ENCODE measurements at regions not wholly inside any gene's neighbourhood (a gene's known extent, or its start where the extent isn't known, plus 50 kb on each side); places are given as distances from the start of the nearest gene placed in this dataset.

DNA sequence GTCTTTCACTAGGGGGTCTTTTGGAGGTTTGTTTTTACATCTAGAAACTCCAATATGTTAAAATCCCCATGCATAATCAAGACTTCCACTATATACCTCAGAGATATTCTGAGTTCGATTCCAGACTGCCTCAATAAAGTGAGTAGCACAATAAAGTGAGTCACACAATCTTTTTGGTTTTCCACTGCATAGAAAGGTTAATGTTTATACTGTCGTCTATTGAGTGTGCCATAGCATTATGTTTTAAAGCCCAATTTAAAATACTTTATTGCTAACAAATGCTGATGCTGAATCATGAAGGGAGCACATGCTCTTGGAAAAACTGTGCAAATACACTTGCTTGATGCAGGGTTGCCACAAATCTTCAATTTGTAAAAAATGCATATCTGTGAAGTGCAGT lies 227.5 kb upstream of the ZFHX3 start:
- no peak for DNase-seq
- TF ChIP-seq MAX (IDR thresholded peaks at IDR 0.05; ENCODE audit: low read depth) = no peak
- no peak for TF ChIP-seq ZBTB33 (IDR thresholded peaks at IDR 0.05; ENCODE audit: borderline replicate concordance, low read depth)
- no peak for TF ChIP-seq NRF1 (IDR thresholded peaks at IDR 0.05; ENCODE audit: low read depth, low read length)
- no peak for TF ChIP-seq GABPA (IDR thresholded peaks at IDR 0.05; ENCODE audit: low read depth)
- TF ChIP-seq RCOR1 (IDR thresholded peaks at IDR 0.05; ENCODE audit: low read length) = no peak
- no peak for TF ChIP-seq CHD2 (IDR thresholded peaks at IDR 0.05; ENCODE audit: low read length, partially characterized antibody)
- TF ChIP-seq PBX3 (IDR thresholded peaks at IDR 0.05) = no peak
- no peak for TF ChIP-seq EP300 (IDR thresholded peaks at IDR 0.05; ENCODE audit: borderline replicate concordance in 1 of 2, low read depth in 1 of 2, low read length in 1 of 2)
- TF ChIP-seq ELF1 (IDR thresholded peaks at IDR 0.05) = no peak
- TF ChIP-seq, protein P1, sequence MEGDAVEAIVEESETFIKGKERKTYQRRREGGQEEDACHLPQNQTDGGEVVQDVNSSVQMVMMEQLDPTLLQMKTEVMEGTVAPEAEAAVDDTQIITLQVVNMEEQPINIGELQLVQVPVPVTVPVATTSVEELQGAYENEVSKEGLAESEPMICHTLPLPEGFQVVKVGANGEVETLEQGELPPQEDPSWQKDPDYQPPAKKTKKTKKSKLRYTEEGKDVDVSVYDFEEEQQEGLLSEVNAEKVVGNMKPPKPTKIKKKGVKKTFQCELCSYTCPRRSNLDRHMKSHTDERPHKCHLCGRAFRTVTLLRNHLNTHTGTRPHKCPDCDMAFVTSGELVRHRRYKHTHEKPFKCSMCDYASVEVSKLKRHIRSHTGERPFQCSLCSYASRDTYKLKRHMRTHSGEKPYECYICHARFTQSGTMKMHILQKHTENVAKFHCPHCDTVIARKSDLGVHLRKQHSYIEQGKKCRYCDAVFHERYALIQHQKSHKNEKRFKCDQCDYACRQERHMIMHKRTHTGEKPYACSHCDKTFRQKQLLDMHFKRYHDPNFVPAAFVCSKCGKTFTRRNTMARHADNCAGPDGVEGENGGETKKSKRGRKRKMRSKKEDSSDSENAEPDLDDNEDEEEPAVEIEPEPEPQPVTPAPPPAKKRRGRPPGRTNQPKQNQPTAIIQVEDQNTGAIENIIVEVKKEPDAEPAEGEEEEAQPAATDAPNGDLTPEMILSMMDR (IDR thresholded peaks at IDR 0.05) = no peak
- TF ChIP-seq RXRA (IDR thresholded peaks at IDR 0.05; ENCODE audit: borderline replicate concordance, low read depth) = no peak
- TF ChIP-seq MXI1 (IDR thresholded peaks at IDR 0.05; ENCODE audit: low read depth, low read length) = no peak
- TF ChIP-seq JUND (IDR thresholded peaks at IDR 0.05) = no peak
- no peak for TF ChIP-seq POLR2AphosphoS5 (IDR thresholded peaks at IDR 0.05; ENCODE audit: low read depth, low read length)
- TF ChIP-seq TAF1 (IDR thresholded peaks at IDR 0.05; ENCODE audit: borderline replicate concordance, low read depth, low read length) = no peak
- no peak for TF ChIP-seq SIN3A (IDR thresholded peaks at IDR 0.05; ENCODE audit: borderline replicate concordance, low read depth, low read length)
- TF ChIP-seq SMC3 (IDR thresholded peaks at IDR 0.05; ENCODE audit: low read depth, low read length) = no peak
- TF ChIP-seq TCF12 (IDR thresholded peaks at IDR 0.05) = no peak
- no peak for TF ChIP-seq RFX5 (IDR thresholded peaks at IDR 0.05; ENCODE audit: low read length)
- TF ChIP-seq, protein P2, sequence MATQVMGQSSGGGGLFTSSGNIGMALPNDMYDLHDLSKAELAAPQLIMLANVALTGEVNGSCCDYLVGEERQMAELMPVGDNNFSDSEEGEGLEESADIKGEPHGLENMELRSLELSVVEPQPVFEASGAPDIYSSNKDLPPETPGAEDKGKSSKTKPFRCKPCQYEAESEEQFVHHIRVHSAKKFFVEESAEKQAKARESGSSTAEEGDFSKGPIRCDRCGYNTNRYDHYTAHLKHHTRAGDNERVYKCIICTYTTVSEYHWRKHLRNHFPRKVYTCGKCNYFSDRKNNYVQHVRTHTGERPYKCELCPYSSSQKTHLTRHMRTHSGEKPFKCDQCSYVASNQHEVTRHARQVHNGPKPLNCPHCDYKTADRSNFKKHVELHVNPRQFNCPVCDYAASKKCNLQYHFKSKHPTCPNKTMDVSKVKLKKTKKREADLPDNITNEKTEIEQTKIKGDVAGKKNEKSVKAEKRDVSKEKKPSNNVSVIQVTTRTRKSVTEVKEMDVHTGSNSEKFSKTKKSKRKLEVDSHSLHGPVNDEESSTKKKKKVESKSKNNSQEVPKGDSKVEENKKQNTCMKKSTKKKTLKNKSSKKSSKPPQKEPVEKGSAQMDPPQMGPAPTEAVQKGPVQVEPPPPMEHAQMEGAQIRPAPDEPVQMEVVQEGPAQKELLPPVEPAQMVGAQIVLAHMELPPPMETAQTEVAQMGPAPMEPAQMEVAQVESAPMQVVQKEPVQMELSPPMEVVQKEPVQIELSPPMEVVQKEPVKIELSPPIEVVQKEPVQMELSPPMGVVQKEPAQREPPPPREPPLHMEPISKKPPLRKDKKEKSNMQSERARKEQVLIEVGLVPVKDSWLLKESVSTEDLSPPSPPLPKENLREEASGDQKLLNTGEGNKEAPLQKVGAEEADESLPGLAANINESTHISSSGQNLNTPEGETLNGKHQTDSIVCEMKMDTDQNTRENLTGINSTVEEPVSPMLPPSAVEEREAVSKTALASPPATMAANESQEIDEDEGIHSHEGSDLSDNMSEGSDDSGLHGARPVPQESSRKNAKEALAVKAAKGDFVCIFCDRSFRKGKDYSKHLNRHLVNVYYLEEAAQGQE (IDR thresholded peaks at IDR 0.05; ENCODE audit: low read depth, low read length) = no peak
- Histone ChIP-seq H3K9me2 (no peaks in the 10 kb centered on the region), H3K4me2 (no peak overlapping the region), H3K9me3 (no peaks in the 10 kb centered on the region), H4K20me1 (ENCODE audit: insufficient read depth) (no peaks in the 10 kb centered on the region), H3K9ac (no peak overlapping the region), H3K36me3 (replicated peaks in 1 of 2; ENCODE audit: control insufficient read depth in 1 of 2, insufficient read depth in 2 of 2, low read length in 1 of 2) (no peaks in the 10 kb centered on the region), H3K27me3 (ENCODE audit: insufficient read depth) (no peaks in the 10 kb centered on the region; the same call in 1 of the 2 replicates), H3K4me3 (ENCODE audit: low read depth in 2 of 2, low read length in 1 of 2) (no peak overlapping the region), H3F3A (replicated peaks; ENCODE audit: insufficient read depth) (no peaks in the 10 kb centered on the region), H3K79me2 (ENCODE audit: insufficient read depth) (no peaks in the 10 kb centered on the region), H3K4me1 (ENCODE audit: control insufficient read depth in 1 of 2, insufficient read depth in 2 of 2, low read depth in 1 of 2, low read length in 1 of 2) (peaks cover 0 to 9% of the 10 kb centered on the region in 2 experiments; a peak in 1 of 4 replicates), H3K27ac (ENCODE audit: low read depth in 2 of 2, low read length in 1 of 2) (no peak overlapping the region), H2AFZ (ENCODE audit: low read depth) (no peak overlapping the region)
- ChIA-PET POLR2A (no interaction called here), CTCF (no interaction called here)
- WGBS (ENCODE audit: low lambda C conversion rate) = 31% methylated on average over 2 of the region's 2 CpGs

All from SK-N-SH (cell line).